Breast epithelium (tissue), 4 donors: ENCODE measurements at regions not wholly inside any gene's neighbourhood (a gene's known extent, or its start where the extent isn't known, plus 50 kb on each side); places are given as distances from the start of the nearest gene placed in this dataset.

Source experiments
- DNase-seq, 2 donors: peaks; one replicate each; pipeline ENCODE4 v3.0.0-alpha.2; 2019; ENCODE audit warnings: low spot score in 2 of 2
- H3K27ac ChIP-seq, 2 donors: fragments of 200-600 bp; sonication (generic) in 1 of 2; one replicate each; pipeline ENCODE4 v1.5.1; 2016 to 2019; ENCODE audit warnings: mild to moderate bottlenecking in 1 of 2
- H3K27me3 ChIP-seq, 2 donors: fragments of 200-600 bp; sonication (generic) in 1 of 2; one replicate each; pipeline versions ENCODE4 v1.5.1 to v1.6.0; 2017 to 2019; ENCODE audit warnings: control low read depth in 1 of 2, mild to moderate bottlenecking in 1 of 2
- H3K36me3 ChIP-seq: fragments of 200-600 bp; one replicate; pipeline ENCODE4 v1.5.1; 2019
- H3K4me1 ChIP-seq, 2 donors: fragments of 200-600 bp; sonication (generic); one replicate each; pipeline ENCODE4 v1.5.1; 2016 to 2019; ENCODE audit warnings: control low read depth in 1 of 2
- H3K4me3 ChIP-seq, 3 donors: fragments of 200-600 bp; sonication (generic); 1 replicate in 2 of 3; 2 replicates in 1 of 3; pipeline ENCODE4 v1.5.1; 2016 to 2019; ENCODE audit warnings: mild to moderate bottlenecking in 3 of 3, moderate library complexity in 2 of 3
- H3K9me3 ChIP-seq, 2 donors: fragments of 200-600 bp; sonication (generic) in 1 of 2; one replicate each; pipeline ENCODE4 v1.5.1; 2016 to 2019; ENCODE audit warnings: control low read depth in 1 of 2
- CTCF ChIP-seq, 3 donors: fragments of 450-650 bp; IDR thresholded peaks; one replicate each; pipeline ENCODE4 v1.5.1; 2016 to 2017; ENCODE audit warnings: antibody characterized with exemption in 3 of 3, mild to moderate bottlenecking in 3 of 3, moderate library complexity in 3 of 3
- POLR2A ChIP-seq: fragments of 450-650 bp; IDR thresholded peaks from one replicate; pipeline ENCODE4 v1.6.1; 2016; ENCODE audit warnings: antibody characterized with exemption, mild to moderate bottlenecking, moderate library complexity
- POLR2AphosphoS5 ChIP-seq, 3 donors: sonication (generic); formaldehyde crosslinking; IDR thresholded peaks; one replicate each; pipeline ENCODE4 v1.6.1; 2017; ENCODE audit warnings: antibody characterized with exemption in 3 of 3
- intact Hi-C: fragments of 100-400 bp; cut with DNase I; formaldehyde crosslinking; loops from one replicate; pipeline ENCODE4 v1.15.1; 2023; ENCODE audit warnings: low total_unique reads

GRCh38 chr3:68089572-68090011, 435.2 kb upstream of the SUCLG2 start:
- TF ChIP-seq CTCF (IDR thresholded peaks at IDR 0.05) (no peak), POLR2A (no peak), POLR2AphosphoS5 (IDR thresholded peaks at IDR 0.05) (no peak)
- Histone ChIP-seq H3K4me1 (no peaks in the 10 kb centered on the region), H3K4me3 (no peak overlapping the region), H3K27ac (no peak overlapping the region), H3K27me3 (no peaks in the 10 kb centered on the region), H3K9me3 (no peaks in the 10 kb centered on the region), H3K36me3 (no peaks in the 10 kb centered on the region)
- intact Hi-C loops = no loop called here
- no peak for DNase-seq

- TF ChIP-seq POLR2A (no peak), POLR2AphosphoS5 (IDR thresholded peaks at IDR 0.05) (no peak), CTCF (IDR thresholded peaks at IDR 0.05) (no peak)
Measured at GRCh38 chr3:68088636-68089035, 434.2 kb upstream of the SUCLG2 start.

GRCh38 chr3:68088216-68088615, 433.8 kb upstream of the SUCLG2 start:
- no peaks in the 10 kb centered on the region for H3K27me3 ChIP-seq
- TF ChIP-seq CTCF (IDR thresholded peaks at IDR 0.05) (no peak), POLR2AphosphoS5 (IDR thresholded peaks at IDR 0.05) (no peak), POLR2A (no peak)
- DNase-seq = no peak
- H3K4me1 ChIP-seq = no peaks in the 10 kb centered on the region
- intact Hi-C loops = no loop called here
- H3K9me3 ChIP-seq = no peaks in the 10 kb centered on the region
- H3K4me3 ChIP-seq = no peak overlapping the region
- H3K36me3 ChIP-seq = no peaks in the 10 kb centered on the region
- H3K27ac ChIP-seq = no peak overlapping the region

More at GRCh38 chr3:68088636-68089035, 434.2 kb upstream of the SUCLG2 start:
- DNase-seq = no peak
- no peaks in the 10 kb centered on the region for H3K4me1 ChIP-seq
- H3K9me3 ChIP-seq = no peaks in the 10 kb centered on the region
- H3K27ac ChIP-seq = no peak overlapping the region
- no peak overlapping the region for H3K4me3 ChIP-seq
- H3K36me3 ChIP-seq = no peaks in the 10 kb centered on the region
- intact Hi-C loops = no loop called here
- H3K27me3 ChIP-seq = no peaks in the 10 kb centered on the region

- Histone ChIP-seq H3K4me3 (no peak overlapping the region), H3K9me3 (peaks cover 4 to 10% of the 10 kb centered on the region in 2 donors), H3K27ac (no peak overlapping the region), H3K27me3 (no peaks in the 10 kb centered on the region), H3K36me3 (no peaks in the 10 kb centered on the region), H3K4me1 (no peaks in the 10 kb centered on the region)
- DNase-seq = no peak
- no peak for TF ChIP-seq POLR2AphosphoS5 (IDR thresholded peaks at IDR 0.05)
- TF ChIP-seq POLR2A = no peak
- no peak for TF ChIP-seq CTCF (IDR thresholded peaks at IDR 0.05)
- intact Hi-C loops = no loop called here
Measured at GRCh38 chr3:68072062-68072461, 417.6 kb upstream of the SUCLG2 start.

- intact Hi-C loops = no loop called here
- Histone ChIP-seq H3K27ac (no peak overlapping the region), H3K36me3 (no peaks in the 10 kb centered on the region), H3K27me3 (no peaks in the 10 kb centered on the region), H3K9me3 (peaks cover 4 to 10% of the 10 kb centered on the region in 2 donors), H3K4me3 (no peak overlapping the region), H3K4me1 (no peaks in the 10 kb centered on the region)
- TF ChIP-seq POLR2AphosphoS5 (IDR thresholded peaks at IDR 0.05) = no peak
- TF ChIP-seq POLR2A = no peak
- no peak for TF ChIP-seq CTCF (IDR thresholded peaks at IDR 0.05)
- no peak for DNase-seq
Measured at GRCh38 chr3:68070186-68070585, 415.8 kb upstream of the SUCLG2 start.
